K562 (cell line): ENCODE measurements at regions not wholly inside any gene's neighbourhood (a gene's known extent, or its start where the extent isn't known, plus 50 kb on each side); places are given as distances from the start of the nearest gene placed in this dataset.

ENCODE experiments used
- CBX8 ChIP-seq: fragments of 200-600 bp; sonication (generic); IDR thresholded peaks from 2 replicates; pipeline ENCODE4 v1.6.1; 2012; ENCODE audit warnings: borderline replicate concordance, mixed run types, low read depth, mild to moderate bottlenecking, moderate library complexity, mixed read lengths, low read length, control low read depth, inconsistent platforms; ENCODE audit not compliant: poor library complexity, severe bottlenecking; ENCODE audit errors: extremely low read depth
- CHD1 ChIP-seq: fragments of 200-600 bp; sonication (generic); IDR thresholded peaks from one replicate; pipeline ENCODE4 v1.6.1; 2012; ENCODE audit warnings: mild to moderate bottlenecking, moderate library complexity, low read length, inconsistent platforms
- HDGF ChIP-seq: fragments of 450-650 bp; IDR thresholded peaks from 2 replicates; pipeline ENCODE4 v1.6.1; 2016
- HSF4 ChIP-seq: fragments of 250-450 bp; sonication (Bioruptor Pico); IDR thresholded peaks from 2 replicates; pipeline ENCODE4 v2.1.2; 2022; ENCODE audit warnings: mild to moderate bottlenecking, moderate library complexity, borderline replicate concordance
- LEF1 ChIP-seq: fragments of 450-650 bp; IDR thresholded peaks from 2 replicates; pipeline ENCODE4 v1.6.1; 2016; ENCODE audit warnings: mild to moderate bottlenecking
- NELFE ChIP-seq: IDR thresholded peaks from 2 replicates; pipeline ENCODE4 v1.6.1; 2011; ENCODE audit warnings: mild to moderate bottlenecking; ENCODE audit not compliant: insufficient read depth, insufficient read length
- NRF1 ChIP-seq, 2 experiments: fragments of 450-650 bp; IDR thresholded peaks in 1 of 2; conservative IDR thresholded peaks in 1 of 2; 2 replicates each; pipeline ENCODE4 v1.6.1; 2014; ENCODE audit warnings: mild to moderate bottlenecking in 2 of 2
- RCOR1 ChIP-seq, 2 experiments: IDR thresholded peaks; 2 replicates each; pipeline ENCODE4 v1.6.1; 2012; ENCODE audit warnings: low read depth in 2 of 2, low read length in 2 of 2, borderline replicate concordance in 1 of 2, improper control_type of control experiment in 1 of 2
- SMARCC2 ChIP-seq: fragments of 450-650 bp; IDR thresholded peaks from 2 replicates; pipeline ENCODE4 v1.6.1; 2017; ENCODE audit warnings: antibody characterized with exemption, moderate library complexity, mild to moderate bottlenecking, low read depth
- TCF3 ChIP-seq: sonication (generic); formaldehyde crosslinking; IDR thresholded peaks from 2 replicates; pipeline ENCODE4 v1.4.0; 2020; ENCODE audit warnings: mild to moderate bottlenecking, missing genetic modification reagents
- TF ChIP-seq, protein P1 (sequence below), 3 experiments: IDR thresholded peaks in 2 of 3; conservative IDR thresholded peaks in 1 of 3; 2 replicates each; pipeline ENCODE4 v1.5.1; 2011 to 2012; ENCODE audit warnings: low read length in 3 of 3, mild to moderate bottlenecking in 3 of 3, control low read depth in 2 of 3, improper control_type of control experiment in 1 of 3, inconsistent platforms in 1 of 3, low read depth in 1 of 3, mixed read lengths in 1 of 3, moderate library complexity in 1 of 3; ENCODE audit not compliant: insufficient read depth in 2 of 3
- TF ChIP-seq, protein P2 (sequence below): fragments of 150-350 bp; IDR thresholded peaks from 2 replicates; pipeline ENCODE4 v1.6.1; 2014; ENCODE audit warnings: low read depth, mild to moderate bottlenecking, low read length, borderline replicate concordance
- TF ChIP-seq, protein P3 (sequence below): fragments of 450-650 bp; IDR thresholded peaks from 2 replicates; pipeline ENCODE4 v1.6.1; 2016; ENCODE audit warnings: missing biosample characterization, missing genetic modification characterization

DNA sequence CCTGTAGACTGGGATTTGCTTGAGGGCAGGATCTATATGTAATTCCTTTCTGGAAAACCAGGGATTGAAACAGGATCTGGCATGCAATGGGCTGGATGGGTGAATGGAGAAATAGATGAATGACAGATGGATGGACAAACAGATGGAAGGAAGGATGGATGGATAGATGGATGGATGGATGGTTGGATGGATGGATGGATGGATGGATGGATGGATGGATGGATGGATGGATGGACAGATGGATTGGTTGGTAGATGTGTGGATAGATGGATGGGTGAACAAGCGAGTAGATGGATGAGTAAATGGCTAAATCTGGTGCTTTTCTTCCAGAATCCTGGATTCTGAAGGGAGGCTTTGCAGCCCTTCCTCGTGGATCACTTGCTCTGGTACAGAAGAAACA lies 162.5 kb upstream of the SMIM23 start:
- TF ChIP-seq RCOR1 (IDR thresholded peaks at IDR 0.05; ENCODE audit: borderline replicate concordance in 1 of 2, low read depth in 2 of 2, low read length in 2 of 2) (no peak), HDGF (no peak), HSF4 (CRISPR knock-in tag) (no peak), SMARCC2 (no peak), NRF1 (conservative IDR thresholded peaks at IDR 0.05 in 1 of 2, IDR thresholded peaks at IDR 0.05 in 1 of 2) (no peak), TCF3 (CRISPR knock-in tag) (no peak), CBX8 (no peak), LEF1 (no peak), NELFE (no peak), CHD1 (no peak)
- TF ChIP-seq, protein P1, sequence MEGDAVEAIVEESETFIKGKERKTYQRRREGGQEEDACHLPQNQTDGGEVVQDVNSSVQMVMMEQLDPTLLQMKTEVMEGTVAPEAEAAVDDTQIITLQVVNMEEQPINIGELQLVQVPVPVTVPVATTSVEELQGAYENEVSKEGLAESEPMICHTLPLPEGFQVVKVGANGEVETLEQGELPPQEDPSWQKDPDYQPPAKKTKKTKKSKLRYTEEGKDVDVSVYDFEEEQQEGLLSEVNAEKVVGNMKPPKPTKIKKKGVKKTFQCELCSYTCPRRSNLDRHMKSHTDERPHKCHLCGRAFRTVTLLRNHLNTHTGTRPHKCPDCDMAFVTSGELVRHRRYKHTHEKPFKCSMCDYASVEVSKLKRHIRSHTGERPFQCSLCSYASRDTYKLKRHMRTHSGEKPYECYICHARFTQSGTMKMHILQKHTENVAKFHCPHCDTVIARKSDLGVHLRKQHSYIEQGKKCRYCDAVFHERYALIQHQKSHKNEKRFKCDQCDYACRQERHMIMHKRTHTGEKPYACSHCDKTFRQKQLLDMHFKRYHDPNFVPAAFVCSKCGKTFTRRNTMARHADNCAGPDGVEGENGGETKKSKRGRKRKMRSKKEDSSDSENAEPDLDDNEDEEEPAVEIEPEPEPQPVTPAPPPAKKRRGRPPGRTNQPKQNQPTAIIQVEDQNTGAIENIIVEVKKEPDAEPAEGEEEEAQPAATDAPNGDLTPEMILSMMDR (IDR thresholded peaks at IDR 0.05 in 2 of 3, conservative IDR thresholded peaks at IDR 0.05 in 1 of 3; ENCODE audit: insufficient read depth in 2 of 3, low read depth in 1 of 3, low read length in 3 of 3): no peak
- TF ChIP-seq, protein P2, sequence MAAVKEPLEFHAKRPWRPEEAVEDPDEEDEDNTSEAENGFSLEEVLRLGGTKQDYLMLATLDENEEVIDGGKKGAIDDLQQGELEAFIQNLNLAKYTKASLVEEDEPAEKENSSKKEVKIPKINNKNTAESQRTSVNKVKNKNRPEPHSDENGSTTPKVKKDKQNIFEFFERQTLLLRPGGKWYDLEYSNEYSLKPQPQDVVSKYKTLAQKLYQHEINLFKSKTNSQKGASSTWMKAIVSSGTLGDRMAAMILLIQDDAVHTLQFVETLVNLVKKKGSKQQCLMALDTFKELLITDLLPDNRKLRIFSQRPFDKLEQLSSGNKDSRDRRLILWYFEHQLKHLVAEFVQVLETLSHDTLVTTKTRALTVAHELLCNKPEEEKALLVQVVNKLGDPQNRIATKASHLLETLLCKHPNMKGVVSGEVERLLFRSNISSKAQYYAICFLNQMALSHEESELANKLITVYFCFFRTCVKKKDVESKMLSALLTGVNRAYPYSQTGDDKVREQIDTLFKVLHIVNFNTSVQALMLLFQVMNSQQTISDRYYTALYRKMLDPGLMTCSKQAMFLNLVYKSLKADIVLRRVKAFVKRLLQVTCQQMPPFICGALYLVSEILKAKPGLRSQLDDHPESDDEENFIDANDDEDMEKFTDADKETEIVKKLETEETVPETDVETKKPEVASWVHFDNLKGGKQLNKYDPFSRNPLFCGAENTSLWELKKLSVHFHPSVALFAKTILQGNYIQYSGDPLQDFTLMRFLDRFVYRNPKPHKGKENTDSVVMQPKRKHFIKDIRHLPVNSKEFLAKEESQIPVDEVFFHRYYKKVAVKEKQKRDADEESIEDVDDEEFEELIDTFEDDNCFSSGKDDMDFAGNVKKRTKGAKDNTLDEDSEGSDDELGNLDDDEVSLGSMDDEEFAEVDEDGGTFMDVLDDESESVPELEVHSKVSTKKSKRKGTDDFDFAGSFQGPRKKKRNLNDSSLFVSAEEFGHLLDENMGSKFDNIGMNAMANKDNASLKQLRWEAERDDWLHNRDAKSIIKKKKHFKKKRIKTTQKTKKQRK: no peak
- TF ChIP-seq, protein P3, sequence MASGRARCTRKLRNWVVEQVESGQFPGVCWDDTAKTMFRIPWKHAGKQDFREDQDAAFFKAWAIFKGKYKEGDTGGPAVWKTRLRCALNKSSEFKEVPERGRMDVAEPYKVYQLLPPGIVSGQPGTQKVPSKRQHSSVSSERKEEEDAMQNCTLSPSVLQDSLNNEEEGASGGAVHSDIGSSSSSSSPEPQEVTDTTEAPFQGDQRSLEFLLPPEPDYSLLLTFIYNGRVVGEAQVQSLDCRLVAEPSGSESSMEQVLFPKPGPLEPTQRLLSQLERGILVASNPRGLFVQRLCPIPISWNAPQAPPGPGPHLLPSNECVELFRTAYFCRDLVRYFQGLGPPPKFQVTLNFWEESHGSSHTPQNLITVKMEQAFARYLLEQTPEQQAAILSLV: no peak
